ENCODE measurements at regions not wholly inside any gene's neighbourhood (a gene's known extent, or its start where the extent isn't known, plus 50 kb on each side); places are given as distances from the start of the nearest gene placed in this dataset.

DNA sequence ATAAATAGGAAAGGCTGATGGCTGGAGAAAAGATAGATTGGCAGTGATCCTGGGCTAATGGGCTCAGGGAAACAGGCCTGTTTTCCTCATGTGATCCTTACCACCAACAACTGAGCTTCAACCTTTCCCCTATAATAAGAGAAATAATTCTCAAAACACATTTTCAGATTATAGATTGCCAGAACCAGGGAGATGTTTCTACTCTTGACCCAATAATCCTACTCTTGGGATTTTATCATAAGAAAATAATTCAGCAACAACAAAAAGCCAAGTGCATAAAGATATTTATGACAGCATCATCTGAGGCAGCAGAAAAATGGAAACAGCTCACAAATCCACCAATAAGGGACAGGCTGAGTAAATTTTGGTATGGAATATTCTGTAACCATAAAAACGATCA, 54.3 kb downstream of the ADM start:
- no peak for TF ChIP-seq POLR2A (IDR thresholded peaks at IDR 0.05)
- TF ChIP-seq, protein P1, sequence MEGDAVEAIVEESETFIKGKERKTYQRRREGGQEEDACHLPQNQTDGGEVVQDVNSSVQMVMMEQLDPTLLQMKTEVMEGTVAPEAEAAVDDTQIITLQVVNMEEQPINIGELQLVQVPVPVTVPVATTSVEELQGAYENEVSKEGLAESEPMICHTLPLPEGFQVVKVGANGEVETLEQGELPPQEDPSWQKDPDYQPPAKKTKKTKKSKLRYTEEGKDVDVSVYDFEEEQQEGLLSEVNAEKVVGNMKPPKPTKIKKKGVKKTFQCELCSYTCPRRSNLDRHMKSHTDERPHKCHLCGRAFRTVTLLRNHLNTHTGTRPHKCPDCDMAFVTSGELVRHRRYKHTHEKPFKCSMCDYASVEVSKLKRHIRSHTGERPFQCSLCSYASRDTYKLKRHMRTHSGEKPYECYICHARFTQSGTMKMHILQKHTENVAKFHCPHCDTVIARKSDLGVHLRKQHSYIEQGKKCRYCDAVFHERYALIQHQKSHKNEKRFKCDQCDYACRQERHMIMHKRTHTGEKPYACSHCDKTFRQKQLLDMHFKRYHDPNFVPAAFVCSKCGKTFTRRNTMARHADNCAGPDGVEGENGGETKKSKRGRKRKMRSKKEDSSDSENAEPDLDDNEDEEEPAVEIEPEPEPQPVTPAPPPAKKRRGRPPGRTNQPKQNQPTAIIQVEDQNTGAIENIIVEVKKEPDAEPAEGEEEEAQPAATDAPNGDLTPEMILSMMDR (IDR thresholded peaks at IDR 0.05): no peak
